Activated CD4-positive, alpha-beta T cell treated with anti-CD3 and anti-CD28 coated beads for 1 hour (primary cell): ENCODE measurements at regions not wholly inside any gene's neighbourhood (a gene's known extent, or its start where the extent isn't known, plus 50 kb on each side); places are given as distances from the start of the nearest gene placed in this dataset.

Source experiments
- DNase-seq: peaks from one replicate; pipeline ENCODE4 v3.0.0-alpha.2; 2020

DNA sequence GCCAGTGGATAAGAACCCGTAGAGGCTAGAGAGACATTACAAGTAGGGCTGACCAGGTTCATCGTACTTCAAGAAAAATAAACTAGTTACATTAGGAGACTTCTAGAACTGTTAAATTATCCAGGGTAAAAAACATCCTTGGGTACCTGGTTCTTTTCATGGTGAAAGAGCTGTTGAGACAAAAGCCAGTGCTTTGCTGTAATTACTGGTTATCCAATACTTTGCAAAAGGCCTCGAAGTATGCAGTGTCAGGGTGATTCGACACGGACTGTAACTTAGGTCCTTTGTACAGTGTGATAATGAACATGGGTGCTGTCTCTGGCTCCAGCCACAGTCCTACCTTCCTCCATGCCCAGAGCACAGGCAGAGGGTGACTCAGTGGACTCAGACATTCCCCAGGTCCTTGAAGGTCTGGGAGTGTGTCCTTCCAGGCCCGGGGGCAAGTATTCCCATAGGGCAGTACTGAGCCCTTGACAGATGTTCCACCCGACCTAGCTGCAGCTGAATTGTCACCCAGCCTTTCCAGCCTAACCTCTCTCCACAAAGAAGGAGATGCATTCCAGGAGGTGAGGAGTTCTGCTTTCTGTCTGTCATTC, 123.6 kb upstream of the TMEM72 start:
- DNase-seq, result no peak

DNA sequence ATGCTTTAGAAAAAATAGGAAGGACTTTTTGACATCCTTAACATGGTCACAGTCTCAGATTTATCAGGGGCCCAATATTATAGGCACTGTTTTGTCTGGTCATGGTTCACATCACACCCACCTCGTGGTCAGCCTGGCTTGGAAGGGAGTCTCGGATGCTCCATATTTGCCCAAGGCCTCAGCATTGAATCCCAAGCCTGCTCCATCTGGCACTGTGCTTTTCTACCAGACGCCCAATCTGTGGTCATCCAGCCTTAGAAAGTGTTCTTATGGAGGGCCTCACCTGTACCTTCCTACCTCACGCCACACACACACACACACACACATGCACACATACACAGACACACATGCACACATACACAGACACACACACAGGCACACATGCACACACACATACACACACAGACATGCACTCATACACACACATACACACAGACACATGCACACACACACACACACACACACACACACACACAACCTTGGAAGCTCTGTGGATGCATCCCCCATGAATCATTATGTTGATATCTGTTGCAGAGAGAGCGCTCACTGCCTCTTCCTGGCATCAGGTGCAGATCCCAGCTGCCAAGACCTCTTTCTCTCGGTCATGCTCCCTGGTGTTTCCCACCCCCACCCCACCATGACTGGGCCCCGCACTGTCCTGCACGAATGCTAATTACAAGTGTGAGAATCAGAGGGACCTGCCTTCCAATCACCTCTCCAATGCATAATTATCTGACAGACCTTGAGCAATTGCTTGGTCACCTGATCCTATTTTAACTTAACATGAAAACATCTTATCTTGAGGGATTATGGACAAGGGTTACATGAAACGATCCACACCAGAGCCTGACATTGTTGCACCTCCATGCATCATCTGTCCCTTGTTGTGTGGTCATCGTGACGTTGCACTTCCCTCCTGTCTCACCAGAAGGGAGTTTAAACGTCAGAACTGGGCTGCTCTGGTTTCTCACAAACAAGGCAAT, 122.7 kb upstream of the TMEM72 start:
- DNase-seq, result no peak

DNA sequence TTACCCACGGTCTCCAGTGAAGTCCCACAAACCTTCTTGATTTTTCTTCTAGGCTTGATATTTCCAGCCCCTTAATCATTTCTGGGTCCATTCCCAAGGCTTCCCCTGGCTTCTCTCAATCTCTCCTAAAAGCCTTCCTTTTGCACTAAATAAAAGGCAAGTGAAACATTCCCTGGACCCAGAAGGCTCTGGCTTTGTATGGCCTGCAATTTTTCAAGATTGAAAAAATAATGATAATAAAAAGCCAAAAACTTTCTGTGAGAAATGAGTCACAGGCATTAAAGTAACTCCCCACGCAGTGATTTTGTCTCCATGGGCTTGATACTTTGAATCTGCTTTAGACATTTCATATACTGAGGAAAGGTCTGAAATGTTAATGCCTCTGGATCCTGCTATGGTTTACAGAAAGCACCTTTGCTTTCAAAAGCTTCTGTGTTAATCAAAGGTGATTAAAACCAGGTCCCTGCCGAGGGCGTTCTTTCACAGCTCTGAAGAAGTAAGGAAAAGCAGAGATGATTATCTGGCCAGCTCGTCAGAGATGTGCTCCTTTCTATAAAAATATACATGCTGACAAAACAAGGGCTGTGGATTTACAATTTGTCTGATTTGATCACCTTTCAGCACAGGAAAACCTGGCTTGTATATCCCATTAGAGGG, 118.9 kb upstream of the TMEM72 start:
- no peak for DNase-seq

DNA sequence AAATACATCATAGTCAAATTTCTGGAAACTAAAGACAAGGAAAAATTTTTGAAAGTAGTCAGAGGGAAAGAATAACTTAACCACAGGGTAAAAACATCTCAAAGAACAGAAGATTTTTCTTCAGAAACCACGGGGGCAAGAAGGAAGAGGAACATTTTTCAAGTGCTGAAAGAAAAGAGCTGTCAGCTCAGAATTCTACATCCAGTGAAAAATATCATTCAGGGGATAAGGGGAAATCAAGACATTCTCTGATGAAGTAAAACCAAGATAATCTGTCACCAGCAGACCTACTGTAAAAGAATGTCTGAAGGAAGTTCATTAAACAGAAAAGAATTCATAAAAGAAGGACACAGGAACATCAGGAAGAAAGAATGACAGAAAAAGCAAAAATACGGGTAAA, 111.2 kb upstream of the TMEM72 start:
- DNase-seq, result no peak

DNA sequence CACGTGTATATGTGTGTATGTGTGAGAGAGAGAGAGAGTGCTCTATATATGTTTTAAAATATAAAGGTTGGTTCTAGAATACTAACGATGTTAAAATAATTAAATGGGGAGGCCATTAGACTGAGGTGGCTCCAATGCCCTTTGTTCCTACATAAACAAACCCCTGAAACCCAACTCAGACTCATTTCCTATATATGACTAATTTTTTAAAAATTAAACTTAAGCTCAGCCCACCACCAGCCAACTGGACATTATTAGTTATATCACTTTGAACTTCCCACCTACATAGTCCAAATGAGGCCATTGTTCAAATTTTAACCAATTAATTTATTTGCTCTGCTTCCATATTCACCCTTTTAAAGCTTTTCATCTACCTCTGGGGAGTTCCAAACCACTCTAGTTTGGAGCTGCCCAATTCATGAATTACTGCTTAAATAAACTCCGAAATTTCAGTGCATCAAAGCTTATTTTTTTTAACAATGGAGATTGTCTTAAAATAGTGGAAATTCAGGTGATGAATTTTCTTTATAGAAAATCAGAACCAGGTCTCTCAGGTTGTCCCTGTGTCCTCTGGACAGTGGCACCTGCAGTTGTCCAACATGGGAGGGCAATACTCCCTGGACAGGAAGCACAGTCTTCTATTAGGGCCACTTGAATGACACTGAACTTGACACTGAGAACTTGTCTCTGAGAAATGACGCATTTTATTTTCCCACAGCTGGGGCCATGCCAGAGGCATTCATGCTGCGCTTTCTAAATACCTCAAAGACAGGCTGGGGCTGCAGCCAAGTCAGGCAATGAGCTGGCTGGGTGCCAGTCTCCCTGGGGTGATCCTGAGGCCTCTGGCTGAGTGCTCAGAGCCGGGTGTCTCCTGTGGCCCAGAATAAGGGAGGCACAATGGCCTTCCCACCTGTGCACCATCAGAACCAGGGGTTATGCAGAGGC, 109.5 kb upstream of the TMEM72 start:
- no peak for DNase-seq

DNA sequence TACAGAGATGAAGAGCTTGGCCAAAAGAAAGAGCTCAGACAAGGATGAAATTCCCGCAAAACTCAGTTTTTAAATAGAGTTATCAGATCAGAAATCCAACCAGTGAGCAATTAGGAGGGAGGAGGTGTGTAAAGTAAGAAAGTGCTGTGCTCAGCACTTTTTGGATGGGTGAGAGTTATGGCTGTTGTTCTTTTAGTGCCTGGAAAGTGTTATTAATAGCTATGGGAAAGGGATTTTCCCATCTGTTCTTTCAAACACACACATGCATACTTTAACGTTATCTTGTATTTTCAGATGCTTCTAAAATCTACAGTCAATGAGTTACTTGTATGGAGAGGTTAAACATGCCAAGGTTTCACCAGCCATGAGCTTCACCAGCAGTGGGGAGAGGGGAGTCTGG, 107.3 kb upstream of the TMEM72 start:
- DNase-seq, result no peak

DNA sequence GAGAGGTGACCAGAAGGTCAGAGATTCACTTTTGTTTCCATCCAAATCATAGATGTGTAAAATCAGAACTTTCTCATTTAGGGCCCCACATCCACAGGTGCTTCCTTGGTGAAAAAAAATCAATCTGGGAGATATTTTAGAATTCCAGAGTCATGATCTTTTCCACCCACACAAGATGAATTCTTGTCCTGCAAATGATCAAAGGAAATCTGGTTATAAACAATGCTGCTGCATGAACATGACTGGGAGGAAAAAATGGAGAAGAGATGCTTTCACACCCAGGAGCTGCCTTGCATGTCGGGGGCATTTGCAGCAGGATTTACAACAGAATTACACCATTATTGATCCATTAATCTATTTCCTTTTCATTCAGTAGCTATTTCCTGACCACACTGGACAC, 106.5 kb upstream of the TMEM72 start:
- DNase-seq, result no peak

DNA sequence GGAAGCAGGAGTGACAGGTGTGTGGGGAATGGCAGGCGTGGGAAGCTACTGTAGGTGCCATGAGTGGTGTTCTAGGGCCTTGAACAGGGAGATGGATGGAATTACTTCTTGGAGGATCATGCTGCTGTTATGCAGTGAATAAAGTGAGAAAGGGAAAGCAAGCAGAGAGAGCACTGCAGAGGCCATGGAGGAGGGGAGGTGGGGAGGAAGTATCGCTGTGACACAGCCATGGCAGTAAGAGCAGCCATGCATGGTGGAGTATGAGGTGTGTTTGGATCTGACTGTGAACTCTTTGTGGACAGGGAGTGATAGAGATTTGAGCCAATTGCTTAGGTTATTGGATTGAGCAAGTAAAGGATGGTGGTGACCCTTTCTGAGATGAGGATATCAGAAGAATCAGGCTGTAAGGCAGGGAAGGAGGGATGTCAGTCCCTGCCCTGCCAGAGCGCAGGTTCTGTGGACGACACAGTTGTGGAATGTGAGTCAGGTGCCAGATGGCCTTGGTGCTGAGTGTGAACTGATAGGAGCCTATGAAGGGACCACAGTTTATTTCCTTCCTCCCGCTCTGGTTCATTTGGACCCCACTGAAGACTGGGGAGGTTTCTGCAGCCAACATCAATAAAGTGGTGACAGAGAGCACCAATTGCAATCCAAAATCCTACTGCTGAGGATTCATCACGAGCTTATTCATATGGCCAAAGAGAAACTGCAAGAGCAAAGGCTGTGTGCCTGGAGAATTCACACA, 105.5 kb upstream of the TMEM72 start:
- DNase-seq, result no peak

DNA sequence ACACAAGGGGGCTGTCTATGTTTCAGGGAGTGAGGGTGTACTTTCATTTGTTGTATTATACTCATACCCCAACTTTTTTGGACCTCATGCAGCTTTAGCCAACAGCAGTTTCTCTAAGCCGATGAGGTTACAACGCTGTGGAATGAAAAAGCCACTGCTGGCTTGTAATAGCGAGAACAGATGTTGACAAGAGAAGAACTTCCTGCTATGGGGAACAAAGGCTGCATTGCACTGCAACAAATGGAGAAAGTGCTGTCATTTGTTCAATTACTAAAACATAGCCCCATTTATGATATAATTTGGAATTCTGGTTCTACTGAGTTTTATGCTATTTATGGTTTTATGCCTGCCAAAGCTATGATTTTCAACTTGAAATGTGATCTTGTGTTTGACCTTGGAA, 104.2 kb upstream of the TMEM72 start:
- DNase-seq, result no peak

DNA sequence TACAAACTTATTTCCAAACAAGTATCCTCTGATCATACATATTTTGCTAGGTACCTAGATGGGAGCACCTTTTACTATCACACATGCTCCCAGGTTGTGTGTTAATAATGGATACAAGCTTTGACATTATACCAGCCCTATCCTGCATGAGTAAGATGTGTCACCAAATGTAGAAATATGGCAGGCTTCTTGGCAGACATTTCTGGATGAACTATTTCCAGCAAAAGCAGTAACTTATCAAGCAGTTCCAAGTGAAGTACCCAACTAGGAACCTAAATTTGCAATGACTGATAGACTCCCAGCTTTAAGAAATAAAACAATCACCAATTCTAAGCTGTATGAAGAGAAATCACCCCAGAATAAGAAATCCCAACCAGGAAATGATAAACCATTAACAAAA, 103.7 kb upstream of the TMEM72 start:
- DNase-seq, result no peak

DNA sequence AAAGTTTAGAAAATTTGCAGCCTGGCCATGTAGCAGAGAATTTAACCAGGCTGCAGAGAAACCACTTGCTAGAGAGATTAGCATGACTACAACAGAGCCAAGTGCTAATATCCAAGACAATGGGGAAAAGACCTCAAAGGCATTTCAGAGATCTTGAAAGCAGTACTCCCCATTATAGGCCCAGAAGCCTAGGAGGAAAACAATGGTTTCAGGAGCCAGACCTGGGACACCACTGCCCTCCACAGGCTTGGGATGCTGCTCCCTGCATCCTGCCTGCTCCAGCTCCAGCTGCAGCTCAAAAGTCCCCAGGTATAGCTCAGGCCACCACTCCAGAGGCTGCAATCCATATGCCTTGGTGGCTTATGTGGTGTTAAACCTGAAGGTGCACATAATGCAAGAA, 101.5 kb upstream of the TMEM72 start:
- DNase-seq, result no peak

DNA sequence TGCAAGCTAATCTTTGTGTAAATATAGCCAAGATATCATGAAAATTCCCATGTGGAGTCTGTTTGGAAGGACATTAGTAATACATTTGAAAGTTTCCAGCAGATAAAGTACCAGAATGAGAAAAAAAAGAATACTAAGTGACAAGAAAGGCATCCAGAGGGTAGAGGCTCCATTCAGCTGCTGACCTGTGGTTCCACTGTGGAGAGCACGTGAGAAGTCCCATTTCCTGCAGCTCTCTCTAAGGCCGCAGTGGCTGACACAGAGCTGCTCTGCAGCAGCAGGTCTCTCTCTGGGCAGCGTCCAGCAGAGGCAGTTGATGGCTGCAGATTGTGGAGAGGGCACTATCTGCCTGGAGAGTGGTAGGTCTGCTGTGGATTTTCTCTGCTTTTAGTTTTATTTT, 100.1 kb upstream of the TMEM72 start:
- DNase-seq, result no peak

DNA sequence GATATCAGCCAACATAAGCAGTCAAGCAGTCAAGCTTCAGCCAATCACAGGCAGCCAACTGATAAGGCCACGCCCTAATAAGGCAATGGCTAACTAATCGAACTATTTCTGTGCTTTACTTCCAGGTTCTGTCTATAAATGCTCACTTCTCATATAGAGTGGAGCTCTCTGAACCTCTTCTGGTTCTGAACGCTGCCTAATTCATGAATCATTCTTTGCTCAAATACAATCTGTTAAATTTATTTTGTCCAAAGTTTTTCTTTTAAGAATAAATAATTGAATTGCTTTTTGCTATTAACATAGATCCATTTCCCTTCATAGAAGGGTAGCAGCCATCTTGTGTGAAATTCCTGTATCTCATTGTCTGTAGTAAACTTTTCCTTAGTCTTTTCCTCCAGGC, 97.9 kb upstream of the TMEM72 start:
- DNase-seq, result no peak

DNA sequence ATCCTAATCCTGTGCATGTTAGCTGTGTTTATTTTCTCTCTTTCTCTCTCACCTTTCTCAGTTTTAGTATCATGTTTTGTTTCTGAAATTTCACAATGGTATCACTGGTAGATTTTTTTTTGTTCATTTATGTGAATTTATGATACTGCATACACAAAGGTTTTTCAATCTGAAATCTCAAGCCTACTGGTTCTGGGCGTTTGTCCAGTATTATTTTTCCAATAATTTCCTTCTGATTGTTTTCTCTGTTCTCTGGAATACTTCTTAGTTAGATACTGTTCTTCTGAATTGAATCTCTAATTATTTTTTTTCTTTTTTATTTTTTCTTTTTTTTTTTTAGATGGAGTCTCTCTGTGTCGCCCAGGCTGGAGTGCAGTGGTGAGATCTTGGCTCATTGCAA, 96.2 kb upstream of the TMEM72 start:
- DNase-seq, result no peak

DNA sequence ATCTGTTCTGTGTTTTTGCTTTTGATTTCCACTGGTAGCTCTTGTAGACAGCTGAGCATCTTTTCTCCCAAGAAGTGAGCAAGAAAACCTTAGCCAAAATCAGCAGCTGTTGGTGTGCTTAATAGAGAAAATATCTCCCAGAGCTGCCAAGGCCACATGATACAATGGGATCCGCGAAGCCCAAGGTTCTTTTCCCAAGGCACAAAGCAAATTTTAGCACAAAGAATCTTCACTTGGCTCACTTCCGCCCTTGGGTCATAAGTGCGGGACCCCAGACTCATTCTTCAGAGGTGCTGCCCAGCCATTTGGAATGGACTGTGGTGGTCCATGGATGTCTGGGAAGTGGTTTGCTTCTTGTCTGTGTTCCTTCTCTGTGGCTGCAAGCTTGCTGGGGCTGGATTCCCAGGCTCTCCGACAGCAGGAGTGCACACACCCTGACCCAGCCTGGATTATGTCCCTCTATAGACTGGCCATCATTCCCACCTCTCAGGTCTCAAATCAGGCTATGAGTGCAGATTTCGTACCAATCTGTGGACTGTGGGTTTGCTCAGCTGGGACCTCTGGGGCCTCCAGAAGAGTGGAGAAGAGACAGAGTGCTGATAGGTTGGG, 93.0 kb upstream of the TMEM72 start:
- DNase-seq, result no peak

DNA sequence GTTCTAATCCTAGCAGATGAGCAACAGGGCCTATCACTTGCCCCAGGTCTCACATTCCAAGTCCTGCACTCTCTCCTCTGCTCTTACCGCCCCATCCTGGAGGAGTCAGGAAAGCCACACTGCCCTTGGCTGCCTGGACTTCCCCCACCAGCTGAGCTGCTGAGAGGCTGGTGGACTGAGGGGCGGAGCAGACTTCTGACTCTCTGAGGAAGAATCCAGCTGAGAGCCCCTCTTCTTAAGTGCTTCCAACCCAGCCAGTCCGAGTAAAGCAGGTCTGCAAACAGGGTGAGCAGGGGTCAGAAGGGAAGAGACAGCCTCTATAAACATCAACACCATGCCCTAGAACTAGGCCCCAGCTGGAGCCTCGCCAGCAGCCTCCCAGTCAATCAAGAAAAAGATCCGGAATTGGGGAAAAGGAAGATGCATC, 92.4 kb upstream of the TMEM72 start:
- DNase-seq, result no peak

DNA sequence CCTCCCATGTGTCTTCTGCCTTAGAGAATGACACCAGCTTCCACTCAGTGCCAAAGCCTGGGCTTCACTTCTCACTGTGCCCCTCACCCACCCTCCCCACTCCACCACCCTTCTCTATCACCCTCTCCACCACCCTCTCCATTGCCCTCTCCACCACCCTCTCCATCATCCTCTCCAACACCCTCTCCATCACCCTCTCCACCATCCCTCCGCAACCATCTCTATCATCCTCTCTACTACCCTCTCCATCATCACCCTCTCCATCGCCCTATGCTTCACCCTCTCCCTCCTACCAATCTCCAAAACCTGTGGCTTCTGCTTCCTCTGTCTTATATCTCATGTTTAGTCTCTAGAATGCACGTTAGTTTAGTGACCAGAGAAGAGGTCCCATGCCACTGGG, 91.0 kb upstream of the TMEM72 start:
- DNase-seq, result no peak

DNA sequence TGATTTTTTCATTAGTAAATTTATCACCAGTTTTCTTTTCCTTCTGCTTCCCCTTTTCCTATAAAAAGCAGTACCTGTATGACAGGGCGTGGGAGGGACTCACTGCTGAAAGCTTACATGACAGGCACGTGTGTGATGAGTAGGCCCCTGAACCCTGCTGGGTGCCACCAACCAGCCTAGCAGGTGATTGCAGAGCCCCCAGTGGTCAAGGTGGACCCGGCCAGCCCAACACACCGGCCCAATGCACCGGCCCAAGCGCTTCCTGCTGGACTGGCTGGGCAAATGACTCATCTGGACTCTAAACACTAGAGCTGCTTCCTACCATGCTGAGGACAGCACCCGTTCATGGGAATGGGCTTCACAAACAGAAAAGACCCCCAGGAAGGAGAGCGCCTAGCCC, 89.8 kb upstream of the TMEM72 start:
- DNase-seq, result no peak

DNA sequence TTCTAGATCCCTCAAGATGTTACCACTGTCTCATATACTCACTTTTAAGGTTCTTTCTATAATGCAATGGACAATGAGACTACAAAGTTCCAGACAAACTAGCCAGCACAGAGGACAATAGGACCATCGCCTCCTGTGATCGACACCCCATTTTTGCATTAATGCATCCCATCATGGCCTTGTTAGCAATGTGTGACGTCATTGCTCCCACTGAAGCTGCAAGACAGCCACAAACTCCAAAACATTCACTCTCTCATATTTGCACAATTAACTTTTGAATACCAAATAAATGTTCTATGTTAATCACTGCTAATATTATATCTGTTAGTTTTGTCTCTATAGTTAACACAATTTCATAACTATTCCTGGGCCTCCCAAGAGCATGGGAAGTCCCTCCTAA, 88.8 kb upstream of the TMEM72 start:
- no peak for DNase-seq

DNA sequence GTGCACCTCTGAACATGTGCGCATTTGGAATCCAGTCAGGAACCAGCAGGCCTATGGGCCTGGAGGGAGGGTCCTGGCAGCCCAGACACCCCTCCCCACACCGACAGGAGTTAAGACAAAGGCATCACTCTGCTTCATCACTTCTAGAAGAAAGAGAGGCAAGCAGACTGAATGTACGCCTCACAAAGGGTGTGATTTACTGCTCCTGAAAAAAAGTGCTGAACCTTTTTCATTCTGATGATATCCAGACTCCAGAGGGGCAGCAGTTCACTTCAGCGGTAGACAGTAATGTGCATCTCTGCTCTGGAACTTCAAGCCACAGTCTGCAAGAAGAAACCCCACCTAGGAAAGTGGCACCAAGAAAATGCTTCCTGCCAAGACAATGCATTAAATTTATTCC, 88.2 kb upstream of the TMEM72 start:
- no peak for DNase-seq

DNA sequence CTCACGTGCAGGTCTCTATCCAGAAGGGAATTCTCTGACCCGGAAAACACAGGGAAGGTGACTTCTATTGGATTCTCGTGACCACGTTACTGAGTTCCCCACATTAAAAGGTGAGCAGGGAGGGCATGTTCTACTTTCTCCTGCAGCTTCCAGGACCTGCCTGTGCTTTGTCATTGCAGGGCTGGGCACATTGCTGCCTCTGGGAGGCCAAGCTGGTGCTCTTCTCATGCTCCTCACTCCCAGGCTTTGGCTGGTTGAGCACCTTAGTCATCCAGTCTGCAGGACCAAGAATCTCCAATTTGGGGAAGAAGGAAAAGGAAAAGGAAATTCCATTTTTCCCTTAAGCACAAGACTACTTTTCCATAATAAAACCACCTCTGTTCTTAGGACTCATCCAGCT, 86.5 kb upstream of the TMEM72 start:
- DNase-seq, result no peak
